Loucy (cell line): ENCODE measurements at regions not wholly inside any gene's neighbourhood (a gene's known extent, or its start where the extent isn't known, plus 50 kb on each side); places are given as distances from the start of the nearest gene placed in this dataset.

Experiments
- EZH2phosphoT487 ChIP-seq: fragments of 200-600 bp; IDR thresholded peaks from 2 replicates; pipeline ENCODE4 v1.6.1; 2018; ENCODE audit warnings: antibody characterized with exemption, mild to moderate bottlenecking, moderate library complexity, borderline replicate concordance
- TF ChIP-seq, protein P1 (sequence below): fragments of 200-600 bp; sonication (generic); conservative IDR thresholded peaks from 2 replicates; pipeline ENCODE4 v1.5.1; 2014; ENCODE audit warnings: mild to moderate bottlenecking, antibody characterized with exemption, low read length

- TF ChIP-seq, protein P1, sequence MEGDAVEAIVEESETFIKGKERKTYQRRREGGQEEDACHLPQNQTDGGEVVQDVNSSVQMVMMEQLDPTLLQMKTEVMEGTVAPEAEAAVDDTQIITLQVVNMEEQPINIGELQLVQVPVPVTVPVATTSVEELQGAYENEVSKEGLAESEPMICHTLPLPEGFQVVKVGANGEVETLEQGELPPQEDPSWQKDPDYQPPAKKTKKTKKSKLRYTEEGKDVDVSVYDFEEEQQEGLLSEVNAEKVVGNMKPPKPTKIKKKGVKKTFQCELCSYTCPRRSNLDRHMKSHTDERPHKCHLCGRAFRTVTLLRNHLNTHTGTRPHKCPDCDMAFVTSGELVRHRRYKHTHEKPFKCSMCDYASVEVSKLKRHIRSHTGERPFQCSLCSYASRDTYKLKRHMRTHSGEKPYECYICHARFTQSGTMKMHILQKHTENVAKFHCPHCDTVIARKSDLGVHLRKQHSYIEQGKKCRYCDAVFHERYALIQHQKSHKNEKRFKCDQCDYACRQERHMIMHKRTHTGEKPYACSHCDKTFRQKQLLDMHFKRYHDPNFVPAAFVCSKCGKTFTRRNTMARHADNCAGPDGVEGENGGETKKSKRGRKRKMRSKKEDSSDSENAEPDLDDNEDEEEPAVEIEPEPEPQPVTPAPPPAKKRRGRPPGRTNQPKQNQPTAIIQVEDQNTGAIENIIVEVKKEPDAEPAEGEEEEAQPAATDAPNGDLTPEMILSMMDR = no peak
- TF ChIP-seq EZH2phosphoT487 = no peak
Measured at GRCh38 chr5:15020736-15021135, 149.2 kb upstream of the ANKH start.
